Dedifferentiated amniotic fluid mesenchymal stem cell (primary cell): ENCODE measurements at regions not wholly inside any gene's neighbourhood (a gene's known extent, or its start where the extent isn't known, plus 50 kb on each side); places are given as distances from the start of the nearest gene placed in this dataset.

Experiments used
- DNase-seq: peaks from one replicate; pipeline ENCODE4 v3.0.0-alpha.2; 2016; ENCODE audit errors: extremely low spot score

GRCh38 chr2:138435701-138436100 is 65.9 kb upstream of the SPOPL start:
- DNase-seq = no peak

GRCh38 chr2:138439733-138440132 is 61.8 kb upstream of the SPOPL start:
- no peak for DNase-seq

GRCh38 chr2:138440759-138441158 is 60.8 kb upstream of the SPOPL start:
- no peak for DNase-seq

GRCh38 chr2:138441916-138442315 is 59.7 kb upstream of the SPOPL start:
- DNase-seq = no peak

DNA sequence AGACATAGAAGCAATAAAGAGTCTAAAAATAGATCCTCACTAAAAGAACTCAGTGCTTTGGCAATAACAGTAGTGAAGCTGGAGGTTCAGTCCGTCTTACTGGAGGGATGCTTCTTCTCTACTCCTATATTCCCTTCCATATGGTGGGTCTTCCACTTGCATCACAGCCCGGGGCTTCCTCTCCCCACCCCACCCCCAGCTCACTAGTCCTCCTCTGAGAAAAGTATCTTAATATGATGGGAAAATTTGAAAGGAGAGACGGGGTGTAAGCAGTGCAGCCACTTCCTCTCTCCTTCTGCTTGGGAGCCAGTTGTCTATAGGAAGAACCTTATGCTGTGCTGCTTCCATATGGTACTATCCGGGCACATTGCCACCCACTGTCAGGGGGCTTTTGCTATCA is 57.2 kb upstream of the SPOPL start:
- DNase-seq = no peak

DNA sequence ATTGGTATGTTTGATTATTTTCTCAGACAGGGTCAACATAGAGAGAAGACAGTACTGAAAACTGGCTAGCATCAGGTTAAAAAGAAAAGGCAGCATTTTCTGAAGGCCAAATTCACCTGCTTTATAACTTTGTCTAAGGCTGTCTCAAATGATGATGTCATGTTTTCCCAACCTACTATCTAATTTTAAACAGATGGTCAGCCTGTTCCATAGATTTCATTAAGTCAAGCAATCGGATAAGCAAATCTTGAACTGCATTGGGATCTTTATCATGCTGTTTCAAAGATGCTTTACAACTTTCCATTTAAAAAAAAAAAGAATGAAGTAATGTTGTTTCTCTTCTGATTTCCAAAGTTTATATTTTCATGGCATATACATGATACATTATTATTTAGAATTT is 56.3 kb upstream of the SPOPL start:
- no peak for DNase-seq

GRCh38 chr2:138446043-138446442 is 55.5 kb upstream of the SPOPL start:
- no peak for DNase-seq

DNA sequence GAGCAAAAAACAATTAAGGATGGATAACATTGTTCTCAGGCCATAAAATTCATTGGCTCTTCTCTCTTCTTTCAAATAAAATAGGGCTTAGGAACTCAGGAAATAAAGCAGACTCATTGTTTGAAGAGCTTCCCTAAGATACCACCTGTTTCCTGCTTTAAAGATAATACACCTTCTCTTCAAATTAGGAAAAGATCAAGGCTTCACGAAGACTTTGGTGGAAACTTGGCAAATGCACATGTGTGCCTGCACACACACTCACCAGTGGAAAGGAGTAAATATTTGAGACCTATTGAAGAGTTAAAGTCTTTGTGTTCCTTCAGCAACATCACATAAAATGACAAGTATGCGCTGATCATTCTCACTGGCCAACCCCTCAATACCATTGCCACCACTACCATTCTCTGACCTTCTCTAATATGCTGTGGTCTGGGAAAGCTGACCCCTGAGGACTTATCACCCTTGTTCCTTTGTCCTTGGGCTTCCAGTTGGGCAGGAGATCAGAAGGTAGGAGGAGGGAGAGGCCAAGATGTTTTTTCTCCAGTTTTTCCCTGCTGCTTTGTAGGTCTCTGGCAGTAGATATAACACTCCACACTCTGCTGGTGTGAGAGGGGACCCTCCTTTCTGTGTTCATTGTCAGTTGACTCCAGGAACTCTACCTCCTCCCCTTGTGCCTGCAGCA is 53.5 kb upstream of the SPOPL start:
- DNase-seq = no peak
